Retina (tissue), 1 donor: ENCODE measurements at regions not wholly inside any gene's neighbourhood (a gene's known extent, or its start where the extent isn't known, plus 50 kb on each side); places are given as distances from the start of the nearest gene placed in this dataset.
"Not testable (repeated sequence)": the region's sequence is repeated elsewhere in the genome, so short reads cannot be mapped to it uniquely, and the experiment has no call there.

Source experiments
- DNase-seq: peaks from one replicate; pipeline ENCODE4 v3.0.0-alpha.2; 2016

GRCh38 chr17:65301882-65302281, 164.7 kb downstream of the RGS9 start:
- DNase-seq, result not testable (repeated sequence)

GRCh38 chr17:65301184-65301583, 164.0 kb downstream of the RGS9 start:
- no peak for DNase-seq

GRCh38 chr17:65297916-65298315, 160.7 kb downstream of the RGS9 start:
- no peak for DNase-seq

GRCh38 chr17:65297384-65297783, 160.2 kb downstream of the RGS9 start:
- DNase-seq, result no peak

GRCh38 chr17:65294181-65294719, 157.1 kb downstream of the RGS9 start:
- DNase-seq, result peak; percentile 74

GRCh38 chr17:65293584-65294180, 156.5 kb downstream of the RGS9 start:
- no peak for DNase-seq

DNA sequence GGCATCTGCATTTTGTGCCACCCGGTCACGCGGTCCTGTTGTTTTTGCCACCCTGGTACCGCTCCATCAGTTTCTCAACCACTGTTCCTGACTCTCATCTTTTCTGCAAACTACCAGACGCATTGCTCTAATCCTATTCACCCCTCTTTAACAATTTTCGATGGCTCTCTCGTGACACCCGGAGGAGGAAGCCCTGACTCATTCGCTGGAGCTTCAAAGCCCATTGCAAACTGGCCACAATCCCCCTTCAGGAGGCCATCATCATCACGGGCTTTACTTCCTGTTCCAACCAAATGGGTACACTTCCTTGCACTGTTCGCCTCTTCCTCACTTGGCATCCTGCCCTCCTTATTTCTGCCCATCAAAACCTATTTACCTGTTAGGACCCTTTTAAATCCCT, 155.3 kb downstream of the RGS9 start:
- no peak for DNase-seq

- not testable (repeated sequence) for DNase-seq
Measured at GRCh38 chr17:65291301-65291700, 154.1 kb downstream of the RGS9 start.

GRCh38 chr17:65290616-65291015, 153.4 kb downstream of the RGS9 start:
- no peak for DNase-seq

DNA sequence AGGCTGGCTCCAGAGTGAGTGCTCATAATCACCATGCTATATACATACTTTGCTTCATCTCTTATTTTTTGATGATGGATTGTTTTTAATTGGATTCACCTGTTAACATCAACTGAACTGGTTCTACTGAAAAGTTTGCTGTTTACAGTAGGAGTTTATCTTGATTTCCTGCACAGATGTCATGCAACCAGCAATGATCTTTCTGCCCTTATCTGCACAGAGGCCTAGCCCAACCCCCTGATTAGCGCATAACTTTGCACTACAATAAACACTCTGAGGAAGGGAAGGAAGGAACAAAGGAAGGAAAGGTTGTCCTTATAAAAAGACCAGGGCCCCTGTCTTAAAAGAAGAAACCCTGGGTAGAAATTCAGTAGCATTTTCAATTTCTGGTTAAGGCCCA, 152.9 kb downstream of the RGS9 start:
- no peak for DNase-seq

DNA sequence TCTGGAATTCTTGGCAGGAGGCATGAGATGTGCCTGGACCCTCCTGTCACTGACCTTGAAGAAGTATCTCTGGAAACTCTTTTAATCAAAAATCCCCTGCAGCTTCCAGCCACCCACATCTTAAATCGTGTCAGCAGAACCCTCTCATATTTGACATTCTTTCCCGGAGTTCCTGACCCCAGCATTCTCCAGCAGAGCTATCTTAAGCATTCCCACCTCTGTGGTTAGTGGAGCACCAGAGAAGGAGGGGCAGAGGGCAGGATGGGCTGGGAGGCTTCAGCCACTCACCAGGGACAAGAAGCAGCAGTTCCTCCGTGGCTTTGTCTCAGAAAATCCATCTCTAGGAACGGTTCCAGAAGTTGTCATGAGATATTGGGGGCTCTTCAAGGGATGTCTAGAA, 149.9 kb downstream of the RGS9 start:
- no peak for DNase-seq

DNA sequence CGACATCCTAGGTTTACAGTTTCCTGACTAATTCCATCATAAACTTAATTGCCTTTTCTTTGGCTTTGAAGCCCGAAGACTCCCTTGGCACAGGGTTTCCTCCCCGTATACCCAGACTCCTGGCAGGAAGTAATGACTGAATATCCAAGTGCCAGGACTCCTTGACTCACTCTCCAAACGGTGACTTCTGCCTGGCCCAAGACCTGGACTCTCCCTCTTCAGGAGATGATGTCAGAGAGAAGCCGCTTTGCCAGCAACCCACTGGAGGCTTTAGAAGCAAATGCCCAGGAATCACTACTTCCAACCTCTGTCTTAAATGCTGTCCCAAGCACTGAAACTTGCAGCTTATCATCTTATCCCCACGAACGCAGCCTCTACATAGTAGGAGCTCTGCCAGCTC, 146.5 kb downstream of the RGS9 start:
- no peak for DNase-seq

GRCh38 chr17:65279456-65279855, 142.3 kb downstream of the RGS9 start:
- DNase-seq, result no peak

DNA sequence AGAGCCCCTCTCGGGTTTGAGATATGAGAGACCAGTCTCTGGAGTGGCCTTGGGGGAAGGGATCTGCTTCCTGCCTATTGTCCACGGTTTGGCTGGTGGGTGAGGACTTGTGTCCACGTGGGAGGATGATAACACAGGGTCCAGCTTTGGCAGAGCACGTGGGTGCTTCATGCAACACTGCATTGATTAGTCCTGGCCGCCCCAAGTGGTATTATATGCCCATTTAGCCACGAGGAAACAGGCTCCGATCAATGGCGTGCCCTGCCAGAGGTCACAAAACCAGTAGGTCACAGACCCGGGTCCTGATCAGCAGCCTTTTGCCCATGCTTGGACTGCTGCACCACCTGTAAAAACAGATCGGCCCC, 141.6 kb downstream of the RGS9 start:
- no peak for DNase-seq

DNA sequence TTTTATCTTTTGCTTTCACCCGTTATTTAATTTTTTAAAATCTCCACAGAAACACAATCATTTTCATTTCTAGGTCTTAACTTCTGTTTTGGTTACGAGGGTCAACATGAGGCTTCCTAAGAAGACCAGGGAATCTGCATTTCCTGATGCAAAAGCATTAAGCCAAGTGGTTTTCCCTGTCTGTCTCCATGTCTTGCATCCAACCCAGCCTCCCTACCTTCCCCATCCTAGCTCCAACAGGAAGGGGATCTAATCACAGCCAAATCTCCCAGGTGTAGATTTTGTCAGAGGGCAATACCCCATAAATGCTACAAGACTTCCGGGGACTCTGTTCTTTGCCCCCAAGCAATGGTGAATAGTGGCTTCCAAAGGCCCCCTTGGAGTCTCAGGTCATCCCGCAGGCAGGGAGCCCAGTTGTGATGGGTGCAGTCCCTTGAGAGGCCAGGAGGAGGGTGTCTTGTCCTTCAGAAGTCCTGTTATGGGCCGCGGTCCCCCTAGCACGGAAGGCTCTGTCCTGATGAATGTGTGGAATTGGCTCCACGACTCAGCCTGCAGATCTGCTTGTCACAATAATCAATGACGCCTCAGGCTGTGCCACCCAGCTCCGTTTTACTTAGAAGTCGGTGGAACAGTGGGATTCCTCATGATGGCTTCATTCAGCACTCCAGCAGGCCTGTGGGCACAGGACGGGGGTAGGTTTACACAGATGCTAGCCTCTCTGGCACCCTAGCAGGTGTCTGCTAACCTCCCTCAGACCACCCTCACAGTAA, 141.1 kb downstream of the RGS9 start:
- DNase-seq, result peak; percentile 63

- DNase-seq, result no peak
Measured at GRCh38 chr17:65277576-65277975, 140.4 kb downstream of the RGS9 start.
